ENCODE measurements at regions not wholly inside any gene's neighbourhood (a gene's known extent, or its start where the extent isn't known, plus 50 kb on each side); places are given as distances from the start of the nearest gene placed in this dataset.

GRCh38 chr5:8540317-8540716 lies 671.4 kb downstream of the MTRR start:
- TF ChIP-seq CTCF (IDR thresholded peaks at IDR 0.05 in 2 of 3, conservative IDR thresholded peaks at IDR 0.05 in 1 of 3; ENCODE audit: borderline replicate concordance in 1 of 3, insufficient read depth in 1 of 3, low read depth in 2 of 3, low read length in 2 of 3) (no peak), ZNF274 (IDR thresholded peaks at IDR 0.05; ENCODE audit: low read depth, low read length) (no peak), ELF1 (IDR thresholded peaks at IDR 0.05; ENCODE audit: borderline replicate concordance, low read depth) (no peak)
